Omental fat pad (tissue), 3 donors: ENCODE measurements at regions not wholly inside any gene's neighbourhood (a gene's known extent, or its start where the extent isn't known, plus 50 kb on each side); places are given as distances from the start of the nearest gene placed in this dataset.

Experiments
- ATAC-seq: fragments of 150-250 bp; one replicate; pipeline ENCODE4 v1.9.1; 2016; ENCODE audit warnings: mild to moderate bottlenecking, moderate library complexity; ENCODE audit not compliant: low FRiP score
- DNase-seq: peaks from one replicate; pipeline ENCODE4 v3.0.0-alpha.2; 2019; ENCODE audit warnings: low spot score
- CTCF ChIP-seq, 3 donors: fragments of 450-650 bp; IDR thresholded peaks; one replicate each; pipeline ENCODE4 v1.5.1; 2016 to 2017; ENCODE audit warnings: antibody characterized with exemption in 3 of 3, mild to moderate bottlenecking in 3 of 3, moderate library complexity in 2 of 3

GRCh38 chr7:9192969-9193368 lies 759.6 kb downstream of the NXPH1 start:
- ATAC-seq = no peak
- TF ChIP-seq CTCF (IDR thresholded peaks at IDR 0.05) = no peak
- no peak for DNase-seq

GRCh38 chr7:9200626-9201025 lies 767.2 kb downstream of the NXPH1 start:
- ATAC-seq (no peak), DNase-seq (no peak)
- no peak for TF ChIP-seq CTCF (IDR thresholded peaks at IDR 0.05)

GRCh38 chr7:9201928-9202327 lies 768.5 kb downstream of the NXPH1 start:
- ATAC-seq (no peak), DNase-seq (no peak)

GRCh38 chr7:9204571-9204970 lies 771.2 kb downstream of the NXPH1 start:
- TF ChIP-seq CTCF (IDR thresholded peaks at IDR 0.05) = no peak
- ATAC-seq (no peak), DNase-seq (no peak)

More at GRCh38 chr7:9201928-9202327, 768.5 kb downstream of the NXPH1 start:
- no peak for TF ChIP-seq CTCF (IDR thresholded peaks at IDR 0.05)

- DNase-seq = no peak
These were observed 776.7 kb downstream of the NXPH1 start for GRCh38 chr7:9210114-9210513.

GRCh38 chr7:9217204-9217603 lies 783.8 kb downstream of the NXPH1 start:
- no peak for DNase-seq
- no peak for ATAC-seq
- TF ChIP-seq CTCF (IDR thresholded peaks at IDR 0.05) = no peak

More at GRCh38 chr7:9210114-9210513, 776.7 kb downstream of the NXPH1 start:
- no peak for ATAC-seq
- no peak for TF ChIP-seq CTCF (IDR thresholded peaks at IDR 0.05)

- no peak for TF ChIP-seq CTCF (IDR thresholded peaks at IDR 0.05)
- ATAC-seq = no peak
- no peak for DNase-seq
These were observed 793.1 kb downstream of the NXPH1 start for GRCh38 chr7:9226500-9226899.
